H9 (cell line): ENCODE measurements at regions not wholly inside any gene's neighbourhood (a gene's known extent, or its start where the extent isn't known, plus 50 kb on each side); places are given as distances from the start of the nearest gene placed in this dataset.

Source experiments
- DNase-seq: peaks from one replicate; pipeline ENCODE4 v3.0.0-alpha.2; 2017
- H2AFZ ChIP-seq: one replicate; pipeline ENCODE4 v1.6.1; 2013; ENCODE audit warnings: mild to moderate bottlenecking, low read length, control low read depth, moderate library complexity
- H2AK5ac ChIP-seq: 2 replicates; pipeline ENCODE4 v1.6.1; 2013; ENCODE audit warnings: low read length, control low read depth, mixed read lengths; ENCODE audit not compliant: insufficient read length
- H2BK120ac ChIP-seq: one replicate; pipeline ENCODE4 v1.6.1; 2013; ENCODE audit warnings: low read depth, mild to moderate bottlenecking, low read length, control low read depth, inconsistent platforms; ENCODE audit not compliant: poor library complexity, severe bottlenecking
- H2BK12ac ChIP-seq: 2 replicates; pipeline ENCODE4 v1.6.1; 2013; ENCODE audit warnings: low read length, control low read depth, mixed read lengths, low read depth; ENCODE audit not compliant: insufficient read length
- H2BK15ac ChIP-seq: 2 replicates; pipeline ENCODE4 v1.6.1; 2013; ENCODE audit warnings: low read depth, low read length, control low read depth
- H2BK20ac ChIP-seq: one replicate; pipeline ENCODE4 v1.6.1; 2013; ENCODE audit warnings: low read depth, mild to moderate bottlenecking, low read length, control low read depth, inconsistent platforms; ENCODE audit not compliant: poor library complexity, severe bottlenecking
- H2BK5ac ChIP-seq: 2 replicates; pipeline ENCODE4 v1.6.1; 2013; ENCODE audit warnings: low read length, control low read depth, mixed read lengths; ENCODE audit not compliant: insufficient read length
- H3K14ac ChIP-seq: 2 replicates; pipeline ENCODE4 v1.6.1; 2013; ENCODE audit warnings: low read length, control low read depth; ENCODE audit not compliant: insufficient read depth
- H3K18ac ChIP-seq: 2 replicates; pipeline ENCODE4 v1.6.1; 2013; ENCODE audit warnings: low read depth, mild to moderate bottlenecking, mixed read lengths, low read length, control low read depth; ENCODE audit not compliant: insufficient read length
- H3K23ac ChIP-seq: 2 replicates; pipeline ENCODE4 v1.6.1; 2013; ENCODE audit warnings: low read length, control low read depth, mixed read lengths, low read depth; ENCODE audit not compliant: insufficient read length
- H3K23me2 ChIP-seq: 2 replicates; pipeline ENCODE4 v1.6.1; 2013; ENCODE audit warnings: low read depth, mild to moderate bottlenecking, mixed read lengths, low read length, control low read depth; ENCODE audit not compliant: insufficient read length, poor library complexity, severe bottlenecking
- H3K27ac ChIP-seq: 2 replicates; pipeline ENCODE4 v1.5.1; 2013; ENCODE audit warnings: low read length, control low read depth, mixed read lengths, low read depth; ENCODE audit not compliant: insufficient read length
- H3K27me3 ChIP-seq: 2 replicates; pipeline ENCODE4 v1.6.1; 2013; ENCODE audit warnings: low read length, control low read depth, inconsistent platforms; ENCODE audit not compliant: insufficient read depth
- H3K4ac ChIP-seq: 2 replicates; pipeline ENCODE4 v1.6.1; 2013; ENCODE audit warnings: low read depth, mild to moderate bottlenecking, control low read depth, inconsistent platforms, low read length, moderate library complexity
- H3K4me1 ChIP-seq: 2 replicates; pipeline ENCODE4 v1.6.1; 2013; ENCODE audit warnings: low read length, control low read depth, inconsistent platforms; ENCODE audit not compliant: insufficient read depth
- H3K4me2 ChIP-seq: 2 replicates; pipeline ENCODE4 v1.6.1; 2013; ENCODE audit warnings: low read length, control low read depth, mixed read lengths; ENCODE audit not compliant: insufficient read length, insufficient read depth
- H3K56ac ChIP-seq: 2 replicates; pipeline ENCODE4 v1.6.1; 2013; ENCODE audit warnings: low read depth, mild to moderate bottlenecking, mixed read lengths, low read length, control low read depth; ENCODE audit not compliant: insufficient read length
- H3K79me1 ChIP-seq: 2 replicates; pipeline ENCODE4 v1.6.1; 2013; ENCODE audit warnings: low read depth, mild to moderate bottlenecking, moderate library complexity, low read length, control low read depth, inconsistent platforms; ENCODE audit not compliant: insufficient read depth, poor library complexity, severe bottlenecking
- H3K79me2 ChIP-seq: 2 replicates; pipeline ENCODE4 v1.6.1; 2013; ENCODE audit warnings: low read length, control low read depth, inconsistent platforms; ENCODE audit not compliant: insufficient read depth
- H3K9ac ChIP-seq: 2 replicates; pipeline ENCODE4 v1.6.1; 2013; ENCODE audit warnings: low read length, control low read depth, mixed read lengths; ENCODE audit not compliant: insufficient read length; ENCODE audit errors: extremely low read depth
- H3K9me3 ChIP-seq: one replicate; pipeline ENCODE4 v1.6.1; 2013; ENCODE audit warnings: low read depth, low read length, inconsistent platforms; ENCODE audit not compliant: control insufficient read depth
- H3T11ph ChIP-seq: one replicate; pipeline ENCODE4 v1.6.1; 2013; ENCODE audit warnings: mild to moderate bottlenecking, low read length, control low read depth, inconsistent platforms
- H4K20me1 ChIP-seq: one replicate; pipeline ENCODE4 v1.6.1; 2013; ENCODE audit not compliant: control insufficient read depth, insufficient read length, insufficient read depth
- H4K5ac ChIP-seq: 2 replicates; pipeline ENCODE4 v1.6.1; 2013; ENCODE audit warnings: low read depth, mild to moderate bottlenecking, mixed read lengths, low read length, control low read depth; ENCODE audit not compliant: insufficient read length
- H4K8ac ChIP-seq: replicated peaks from 2 replicates; pipeline ENCODE4 v1.6.1; 2013; ENCODE audit warnings: low read length, control low read depth, mixed read lengths, low read depth; ENCODE audit not compliant: insufficient read length
- H4K91ac ChIP-seq: 2 replicates; pipeline ENCODE4 v1.6.1; 2013; ENCODE audit warnings: low read depth, mild to moderate bottlenecking, moderate library complexity, mixed read lengths, low read length, control low read depth; ENCODE audit not compliant: insufficient read length
- H3K27ac Mint-ChIP-seq, 3 experiments: 2 replicates in 2 of 3; 3 replicates in 1 of 3; pipeline ENCODE4 v1.8.0; 2020 to 2021; ENCODE audit warnings: mixed read lengths in 3 of 3, mild to moderate bottlenecking in 1 of 3, moderate library complexity in 1 of 3
- H3K27me3 Mint-ChIP-seq: 2 replicates; pipeline ENCODE4 v1.8.0; 2021; ENCODE audit warnings: low read depth, mild to moderate bottlenecking, moderate library complexity, mixed read lengths
- H3K36me3 Mint-ChIP-seq, 3 experiments: 2 replicates in 2 of 3; 3 replicates in 1 of 3; pipeline ENCODE4 v1.8.0; 2020 to 2021; ENCODE audit warnings: low read depth in 3 of 3, mixed read lengths in 3 of 3; ENCODE audit not compliant: insufficient read depth in 1 of 3
- H3K4me1 Mint-ChIP-seq, 2 experiments: 2 replicates each; pipeline ENCODE4 v1.8.0; 2020; ENCODE audit warnings: mixed read lengths in 2 of 2
- H3K4me3 Mint-ChIP-seq, 2 experiments: 2 replicates in 1 of 2; 3 replicates in 1 of 2; pipeline ENCODE4 v1.8.0; 2020 to 2021; ENCODE audit warnings: mild to moderate bottlenecking in 2 of 2, mixed read lengths in 2 of 2, moderate library complexity in 1 of 2
- H3K9me3 Mint-ChIP-seq, 2 experiments: 2 replicates in 1 of 2; 3 replicates in 1 of 2; pipeline ENCODE4 v1.8.0; 2020; ENCODE audit warnings: mild to moderate bottlenecking in 2 of 2, mixed read lengths in 2 of 2, moderate library complexity in 1 of 2
- TF ChIP-seq, protein P1 (sequence below): fragments of 200-600 bp; sonication (generic); conservative IDR thresholded peaks from 3 replicates; pipeline ENCODE4 v1.8.0; 2021; ENCODE audit warnings: antibody characterized with exemption, mild to moderate bottlenecking

DNA sequence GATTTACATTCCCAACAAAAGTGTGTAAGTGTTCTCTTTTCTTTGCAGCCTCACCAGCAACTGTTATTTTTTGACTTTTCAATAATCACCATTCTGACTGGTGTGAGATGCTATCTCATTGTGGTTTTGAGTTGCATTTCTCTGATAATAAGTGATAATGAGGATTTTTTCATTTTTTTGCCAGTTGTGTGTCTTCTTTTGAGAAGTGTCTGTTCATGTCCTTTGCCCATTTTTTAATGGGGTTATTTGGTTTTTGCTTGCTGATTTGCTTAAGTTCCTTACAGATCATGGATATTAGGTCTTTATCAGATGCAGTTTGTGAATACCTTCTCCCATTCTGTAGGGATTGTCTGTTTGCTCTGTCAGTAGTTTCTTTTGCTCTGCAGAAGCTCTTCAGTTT is 107.7 kb downstream of the EHF start:
- no peaks in the 10 kb centered on the region for H3K27me3 Mint-ChIP-seq
- no peak overlapping the region for H2BK5ac ChIP-seq
- H3K18ac ChIP-seq, result no peak overlapping the region
- no peak overlapping the region for H4K8ac ChIP-seq
- H4K20me1 ChIP-seq, result no peaks in the 10 kb centered on the region
- no peak overlapping the region for H3K4me2 ChIP-seq
- H3K4me3 Mint-ChIP-seq, result no peak overlapping the region
- no peak overlapping the region for H3K9ac ChIP-seq
- H3T11ph ChIP-seq, result no peak overlapping the region
- no peak overlapping the region for H2BK12ac ChIP-seq
- H3K27me3 ChIP-seq, result no peaks in the 10 kb centered on the region
- H3K23me2 ChIP-seq, result no peaks in the 10 kb centered on the region
- H2BK20ac ChIP-seq, result no peak overlapping the region
- H3K23ac ChIP-seq, result no peak overlapping the region
- H2AK5ac ChIP-seq, result no peak overlapping the region
- H3K36me3 Mint-ChIP-seq, result peaks cover 16 to 35% (median 25%) of the 10 kb centered on the region in 3 experiments; a peak in 6 of 7 replicates
- H3K4ac ChIP-seq, result no peak overlapping the region
- H2AFZ ChIP-seq, result no peak overlapping the region
- TF ChIP-seq, protein P1, sequence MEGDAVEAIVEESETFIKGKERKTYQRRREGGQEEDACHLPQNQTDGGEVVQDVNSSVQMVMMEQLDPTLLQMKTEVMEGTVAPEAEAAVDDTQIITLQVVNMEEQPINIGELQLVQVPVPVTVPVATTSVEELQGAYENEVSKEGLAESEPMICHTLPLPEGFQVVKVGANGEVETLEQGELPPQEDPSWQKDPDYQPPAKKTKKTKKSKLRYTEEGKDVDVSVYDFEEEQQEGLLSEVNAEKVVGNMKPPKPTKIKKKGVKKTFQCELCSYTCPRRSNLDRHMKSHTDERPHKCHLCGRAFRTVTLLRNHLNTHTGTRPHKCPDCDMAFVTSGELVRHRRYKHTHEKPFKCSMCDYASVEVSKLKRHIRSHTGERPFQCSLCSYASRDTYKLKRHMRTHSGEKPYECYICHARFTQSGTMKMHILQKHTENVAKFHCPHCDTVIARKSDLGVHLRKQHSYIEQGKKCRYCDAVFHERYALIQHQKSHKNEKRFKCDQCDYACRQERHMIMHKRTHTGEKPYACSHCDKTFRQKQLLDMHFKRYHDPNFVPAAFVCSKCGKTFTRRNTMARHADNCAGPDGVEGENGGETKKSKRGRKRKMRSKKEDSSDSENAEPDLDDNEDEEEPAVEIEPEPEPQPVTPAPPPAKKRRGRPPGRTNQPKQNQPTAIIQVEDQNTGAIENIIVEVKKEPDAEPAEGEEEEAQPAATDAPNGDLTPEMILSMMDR, result no peak
- no peaks in the 10 kb centered on the region for H3K4me1 Mint-ChIP-seq
- no peak overlapping the region for H2BK120ac ChIP-seq
- H4K91ac ChIP-seq, result no peak overlapping the region
- H3K9me3 Mint-ChIP-seq, result no peaks in the 10 kb centered on the region; a peak in 1 of 5 replicates
- H3K14ac ChIP-seq, result no peak overlapping the region
- no peak overlapping the region for H3K56ac ChIP-seq
- no peaks in the 10 kb centered on the region for H3K79me1 ChIP-seq
- no peak for DNase-seq
- H3K27ac ChIP-seq, result no peak overlapping the region
- H4K5ac ChIP-seq, result no peak overlapping the region
- no peaks in the 10 kb centered on the region for H3K4me1 ChIP-seq
- no peak overlapping the region for H2BK15ac ChIP-seq
- H3K9me3 ChIP-seq, result no peaks in the 10 kb centered on the region
- no peak overlapping the region for H3K27ac Mint-ChIP-seq
- no peaks in the 10 kb centered on the region for H3K79me2 ChIP-seq
